Esophagus muscularis mucosa (tissue), 4 donors: ENCODE measurements at regions not wholly inside any gene's neighbourhood (a gene's known extent, or its start where the extent isn't known, plus 50 kb on each side); places are given as distances from the start of the nearest gene placed in this dataset.

Experiments used
- EP300 ChIP-seq: sonication (generic); formaldehyde crosslinking; IDR thresholded peaks from one replicate; pipeline ENCODE4 v1.6.1; 2017; ENCODE audit warnings: antibody characterized with exemption
- POLR2A ChIP-seq: fragments of 450-650 bp; IDR thresholded peaks from one replicate; pipeline ENCODE4 v1.6.1; 2017; ENCODE audit warnings: antibody characterized with exemption, moderate library complexity, mild to moderate bottlenecking, low read depth
- POLR2AphosphoS5 ChIP-seq, 2 donors: sonication (generic); formaldehyde crosslinking; IDR thresholded peaks; one replicate each; pipeline ENCODE4 v1.6.1; 2017; ENCODE audit warnings: antibody characterized with exemption in 2 of 2
- TF ChIP-seq, protein P1 (sequence below), 3 experiments: fragments of 200-600 bp in 2 of 3; fragments of 450-650 bp in 1 of 3; sonication (generic) in 2 of 3; IDR thresholded peaks; one replicate each; pipeline ENCODE4 v1.5.1; 2017 to 2019; ENCODE audit warnings: antibody characterized with exemption in 3 of 3, mild to moderate bottlenecking in 2 of 3, moderate library complexity in 1 of 3

DNA sequence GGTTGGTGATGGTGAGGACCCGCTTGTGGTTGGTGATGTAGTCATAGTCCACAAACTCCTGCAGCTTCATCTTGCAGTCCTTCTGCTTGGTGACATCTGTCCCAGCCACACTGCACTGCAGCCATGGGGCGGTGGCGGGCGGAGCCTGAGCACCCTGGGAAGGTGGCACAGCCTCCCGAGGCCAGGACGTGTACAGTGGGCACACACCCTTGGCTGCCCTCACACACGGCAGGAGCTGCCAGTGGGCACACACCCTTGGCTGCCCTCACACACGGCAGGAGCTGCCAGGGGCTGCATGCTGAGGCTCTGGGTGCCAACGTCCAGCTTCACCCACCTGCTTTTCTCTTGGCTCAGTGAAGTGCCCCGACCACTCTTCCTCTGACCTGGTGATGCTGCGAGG lies 128.7 kb downstream of the TUBA3C start:
- TF ChIP-seq POLR2AphosphoS5 (IDR thresholded peaks at IDR 0.05) (no peak), POLR2A (no peak), EP300 (no peak)
- TF ChIP-seq, protein P1, sequence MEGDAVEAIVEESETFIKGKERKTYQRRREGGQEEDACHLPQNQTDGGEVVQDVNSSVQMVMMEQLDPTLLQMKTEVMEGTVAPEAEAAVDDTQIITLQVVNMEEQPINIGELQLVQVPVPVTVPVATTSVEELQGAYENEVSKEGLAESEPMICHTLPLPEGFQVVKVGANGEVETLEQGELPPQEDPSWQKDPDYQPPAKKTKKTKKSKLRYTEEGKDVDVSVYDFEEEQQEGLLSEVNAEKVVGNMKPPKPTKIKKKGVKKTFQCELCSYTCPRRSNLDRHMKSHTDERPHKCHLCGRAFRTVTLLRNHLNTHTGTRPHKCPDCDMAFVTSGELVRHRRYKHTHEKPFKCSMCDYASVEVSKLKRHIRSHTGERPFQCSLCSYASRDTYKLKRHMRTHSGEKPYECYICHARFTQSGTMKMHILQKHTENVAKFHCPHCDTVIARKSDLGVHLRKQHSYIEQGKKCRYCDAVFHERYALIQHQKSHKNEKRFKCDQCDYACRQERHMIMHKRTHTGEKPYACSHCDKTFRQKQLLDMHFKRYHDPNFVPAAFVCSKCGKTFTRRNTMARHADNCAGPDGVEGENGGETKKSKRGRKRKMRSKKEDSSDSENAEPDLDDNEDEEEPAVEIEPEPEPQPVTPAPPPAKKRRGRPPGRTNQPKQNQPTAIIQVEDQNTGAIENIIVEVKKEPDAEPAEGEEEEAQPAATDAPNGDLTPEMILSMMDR (IDR thresholded peaks at IDR 0.05), result no peak
